Glomerular endothelial cell (primary cell): ENCODE measurements at regions not wholly inside any gene's neighbourhood (a gene's known extent, or its start where the extent isn't known, plus 50 kb on each side); places are given as distances from the start of the nearest gene placed in this dataset.

Source experiments
- DNase-seq: peaks from one replicate; pipeline ENCODE4 v3.0.0-alpha.2; 2011; ENCODE audit warnings: low read depth, low spot score; ENCODE audit errors: extremely low read depth

DNA sequence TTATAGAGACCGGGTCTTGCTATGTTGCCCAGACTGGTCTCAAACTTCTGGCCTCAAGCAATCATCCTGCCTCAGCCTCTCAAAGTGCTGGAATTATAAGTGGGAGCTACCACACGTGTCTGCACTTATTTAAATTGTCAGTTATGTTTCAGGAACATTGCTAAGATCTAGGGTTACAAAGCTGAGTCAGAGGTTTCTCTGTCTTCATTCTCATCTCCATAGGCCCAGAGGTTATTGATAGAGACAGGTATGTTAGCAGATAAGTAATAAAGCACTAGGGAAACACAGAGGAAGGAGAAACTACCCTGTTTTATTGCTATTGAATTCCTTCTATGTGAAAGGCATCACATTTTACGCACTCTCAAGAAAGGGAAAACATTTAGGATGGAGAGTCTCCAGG, 214.1 kb downstream of the REEP3 start:
- DNase-seq: no peak

- no peak for DNase-seq
These were observed 217.2 kb downstream of the REEP3 start for GRCh38 chr10:63738410-63738809.

GRCh38 chr10:63744060-63744941, 223.1 kb downstream of the REEP3 start:
- DNase-seq: no peak

DNA sequence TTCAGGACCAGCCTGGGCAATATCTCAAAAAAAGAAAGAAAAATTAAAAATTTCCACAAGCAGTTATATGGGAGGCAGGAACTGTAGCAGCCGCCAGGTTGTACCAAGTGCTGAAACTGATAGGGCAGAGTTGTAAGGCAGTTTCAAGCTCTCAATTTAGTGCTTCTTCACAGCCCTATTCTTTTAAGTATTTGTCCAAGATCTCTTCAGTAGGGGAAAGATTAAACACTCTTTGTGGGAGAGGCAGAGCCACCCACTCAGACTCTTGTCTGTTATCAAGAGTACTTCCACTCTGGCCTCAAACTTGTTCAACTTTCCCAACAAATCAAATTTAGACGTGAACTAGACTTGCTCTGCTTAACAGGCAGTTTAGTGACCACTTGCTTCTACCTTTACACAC, 228.7 kb downstream of the REEP3 start:
- no peak for DNase-seq

- DNase-seq: no peak
These were observed 230.6 kb downstream of the REEP3 start for GRCh38 chr10:63751836-63752235.

GRCh38 chr10:63752318-63752717, 231.1 kb downstream of the REEP3 start:
- DNase-seq: no peak

GRCh38 chr10:63753808-63754207, 232.6 kb downstream of the REEP3 start:
- DNase-seq: no peak

- DNase-seq: no peak
These were observed 234.2 kb downstream of the REEP3 start for GRCh38 chr10:63755441-63755840.

- DNase-seq: no peak
These were observed 235.9 kb downstream of the REEP3 start for GRCh38 chr10:63757067-63757466.

DNA sequence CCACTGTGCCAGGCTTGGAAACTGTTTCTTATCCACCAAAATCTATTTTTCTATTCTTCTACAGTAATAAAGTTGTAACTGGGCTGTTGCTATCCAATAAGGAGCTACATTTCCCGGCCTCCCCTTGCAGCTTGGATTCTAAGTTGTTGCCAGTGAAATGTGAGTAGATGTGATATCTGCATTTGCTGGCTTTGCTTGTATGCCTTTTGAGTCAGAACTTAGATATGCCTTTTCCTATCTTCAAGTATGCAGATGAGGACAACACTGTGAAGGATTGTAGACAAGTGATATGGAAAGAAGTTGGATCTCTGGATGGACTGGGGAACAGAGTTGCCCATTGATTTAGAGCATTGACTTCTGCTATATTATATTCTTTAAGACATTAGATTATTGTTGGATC, 236.9 kb downstream of the REEP3 start:
- DNase-seq: no peak

GRCh38 chr10:63759335-63759734, 238.1 kb downstream of the REEP3 start:
- DNase-seq: no peak

DNA sequence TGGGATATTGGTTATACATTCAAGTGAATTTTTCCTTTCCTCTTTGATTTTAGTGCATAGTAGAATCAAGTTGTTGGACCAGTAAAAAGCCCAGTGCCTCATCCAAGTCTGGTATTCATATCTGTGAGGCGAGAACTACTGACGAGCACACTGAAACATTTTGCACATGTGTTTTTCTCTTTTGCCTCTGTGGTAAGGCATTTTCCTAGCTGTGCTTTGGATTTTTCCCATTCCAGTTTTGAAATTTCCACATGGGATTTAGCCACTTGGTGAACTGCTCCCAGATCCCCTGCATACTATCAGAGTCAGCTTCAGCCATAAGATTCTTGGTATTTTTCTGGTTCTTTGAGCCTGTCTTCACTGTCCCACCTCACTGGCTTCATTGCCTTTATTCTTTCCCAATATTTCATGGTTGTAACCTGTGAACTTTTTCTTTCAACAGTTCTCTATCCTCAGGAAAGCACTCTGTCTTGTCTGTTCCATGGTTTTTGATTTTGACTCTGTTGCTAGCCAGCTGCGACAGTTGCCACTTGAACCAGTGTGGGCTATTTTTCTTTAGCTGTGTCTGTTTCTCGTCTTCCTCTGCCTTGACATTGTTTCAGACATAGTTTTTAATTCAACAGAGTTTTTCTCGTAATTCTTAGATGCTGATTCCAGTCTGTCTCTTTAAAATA, 239.0 kb downstream of the REEP3 start:
- no peak for DNase-seq

- DNase-seq: no peak
These were observed 239.5 kb downstream of the REEP3 start for GRCh38 chr10:63760708-63761047.

DNA sequence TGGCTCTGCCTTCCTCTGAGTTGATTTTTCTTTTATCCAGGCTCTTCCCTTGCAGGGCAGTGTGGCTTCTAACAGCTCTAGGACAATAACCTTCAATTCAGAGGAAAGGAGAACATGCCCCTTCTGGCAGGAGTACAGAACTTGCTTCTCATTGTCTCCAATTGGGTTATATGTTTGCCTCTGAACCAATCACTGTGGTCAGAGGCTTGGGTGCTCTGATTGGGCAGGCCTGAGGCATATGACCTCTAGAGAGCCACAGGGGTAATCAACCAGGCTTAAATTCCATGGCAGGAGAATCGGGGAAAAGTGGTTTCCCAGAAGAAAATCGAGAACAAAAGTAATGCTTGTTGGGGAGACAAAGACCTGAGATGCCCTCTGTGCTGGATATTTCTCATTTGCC, 240.0 kb downstream of the REEP3 start:
- no peak for DNase-seq

DNA sequence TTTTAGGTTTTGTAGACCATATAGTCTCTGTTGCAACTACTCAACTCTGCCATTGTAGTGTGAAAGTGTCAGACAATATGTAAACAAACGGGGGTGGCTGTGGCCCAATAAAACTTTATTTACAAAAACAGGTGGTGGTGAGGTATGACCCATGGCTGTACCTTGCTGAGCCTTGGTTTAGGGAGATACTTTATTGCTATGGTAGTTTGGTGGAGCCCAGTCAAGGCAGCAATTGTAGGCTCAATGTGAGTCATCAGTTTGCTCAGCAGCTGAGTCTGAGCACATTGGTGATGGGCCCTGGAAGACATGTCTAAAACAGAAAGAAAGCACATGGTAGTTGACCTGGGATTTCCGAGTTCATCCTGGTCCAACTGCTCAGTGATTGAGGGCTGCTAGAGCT, 242.5 kb downstream of the REEP3 start:
- DNase-seq: no peak

- no peak for DNase-seq
These were observed 243.9 kb downstream of the REEP3 start for GRCh38 chr10:63765126-63765525.

GRCh38 chr10:63766745-63767137, 245.5 kb downstream of the REEP3 start:
- DNase-seq: no peak

GRCh38 chr10:63767138-63767801, 246.1 kb downstream of the REEP3 start:
- DNase-seq: peak; percentile 31

- DNase-seq: no peak
These were observed 248.2 kb downstream of the REEP3 start for GRCh38 chr10:63769367-63769766.

- DNase-seq: no peak
These were observed 249.3 kb downstream of the REEP3 start for GRCh38 chr10:63770523-63770922.

DNA sequence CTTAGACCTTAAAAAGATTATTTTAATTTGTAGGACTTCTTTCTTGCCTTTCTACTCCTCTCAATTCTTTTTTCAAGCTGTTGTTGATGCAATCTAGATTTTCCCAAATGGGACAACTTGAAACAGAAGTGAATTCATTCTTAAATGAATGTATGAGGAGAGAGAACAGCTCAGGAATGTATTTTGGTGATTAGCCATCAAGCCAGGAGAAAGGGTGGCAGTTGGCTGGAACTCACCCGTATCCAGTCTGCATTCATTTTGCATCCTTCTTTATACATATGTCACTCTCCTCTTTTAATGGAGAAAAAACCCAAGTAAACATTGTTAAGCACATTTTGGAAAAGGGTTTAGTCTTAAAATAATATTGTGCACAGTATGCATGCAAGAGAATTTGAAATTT, 251.3 kb downstream of the REEP3 start:
- no peak for DNase-seq

DNA sequence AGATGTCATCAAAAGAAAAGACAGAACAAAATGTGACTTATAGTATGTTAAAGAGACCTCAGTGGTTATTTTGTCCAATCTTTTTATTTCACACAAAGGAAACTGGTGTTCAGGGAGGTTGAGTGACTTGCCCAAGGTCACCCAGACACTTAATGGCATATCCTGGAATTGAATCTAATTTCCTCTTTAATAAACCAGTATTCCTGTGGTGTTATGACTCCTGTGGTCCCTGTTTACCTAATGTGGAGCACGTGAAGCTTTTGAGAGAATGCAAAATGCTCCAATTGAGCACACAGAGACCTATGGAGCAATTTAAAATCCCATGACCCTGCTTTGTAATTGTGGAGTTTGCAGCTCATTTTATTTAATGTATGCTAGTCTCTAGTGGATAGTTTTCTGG, 251.9 kb downstream of the REEP3 start:
- peak; percentile 18 for DNase-seq
